HG02610 (cell line): ENCODE measurements at regions not wholly inside any gene's neighbourhood (a gene's known extent, or its start where the extent isn't known, plus 50 kb on each side); places are given as distances from the start of the nearest gene placed in this dataset.
A peak's percentile ranks its signal among the peaks of the same experiment; 100 is the strongest.

Source experiments
- ATAC-seq: cut with Tn5 transposase; IDR thresholded peaks from one replicate; pipeline ENCODE4 v1.9.1; 2021; ENCODE audit warnings: mild to moderate bottlenecking, moderate library complexity; ENCODE audit not compliant: unreplicated experiment

- no peak for ATAC-seq
These were observed 50.5 kb upstream of the GUCY1A1 start for GRCh38 chr4:155616117-155616516.

DNA sequence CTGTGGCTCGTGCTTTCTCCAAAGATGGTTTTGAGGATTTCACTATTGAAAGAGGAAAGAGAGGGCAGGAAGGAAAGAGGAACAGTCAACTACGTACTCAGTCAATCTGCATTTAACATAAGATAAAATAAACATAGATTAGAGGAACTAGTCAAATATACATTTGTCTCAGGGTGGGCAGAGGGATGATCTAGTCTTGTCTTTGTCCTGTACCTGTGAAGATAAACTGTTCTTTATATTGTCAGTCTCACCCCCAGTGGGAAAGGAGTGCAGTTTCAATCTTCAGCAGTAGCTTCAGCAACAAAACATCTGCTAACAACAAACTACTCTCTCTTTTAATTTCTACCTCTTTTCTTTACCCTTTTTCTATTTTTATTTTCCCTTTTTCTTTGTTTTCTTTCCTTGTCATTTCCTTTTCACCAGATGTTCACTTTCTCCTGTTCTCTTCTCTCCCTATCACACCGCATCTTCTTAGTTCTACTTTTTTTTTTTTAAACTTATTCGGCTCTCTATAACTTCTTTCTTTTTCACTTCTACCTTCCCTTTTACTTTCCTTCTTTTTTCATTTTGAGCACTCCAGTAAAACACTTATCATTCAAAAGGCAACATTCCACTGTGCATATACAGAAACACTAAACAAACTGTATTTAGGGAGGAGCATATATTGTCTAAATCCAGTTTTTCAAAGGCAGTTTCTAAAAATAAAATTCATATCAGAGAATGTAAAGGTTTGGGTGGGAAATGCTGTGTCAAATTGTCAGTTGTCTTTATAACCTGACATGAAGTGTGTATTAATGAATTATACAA lies 51.4 kb upstream of the GUCY1A1 start:
- peak; percentile 49 for ATAC-seq

DNA sequence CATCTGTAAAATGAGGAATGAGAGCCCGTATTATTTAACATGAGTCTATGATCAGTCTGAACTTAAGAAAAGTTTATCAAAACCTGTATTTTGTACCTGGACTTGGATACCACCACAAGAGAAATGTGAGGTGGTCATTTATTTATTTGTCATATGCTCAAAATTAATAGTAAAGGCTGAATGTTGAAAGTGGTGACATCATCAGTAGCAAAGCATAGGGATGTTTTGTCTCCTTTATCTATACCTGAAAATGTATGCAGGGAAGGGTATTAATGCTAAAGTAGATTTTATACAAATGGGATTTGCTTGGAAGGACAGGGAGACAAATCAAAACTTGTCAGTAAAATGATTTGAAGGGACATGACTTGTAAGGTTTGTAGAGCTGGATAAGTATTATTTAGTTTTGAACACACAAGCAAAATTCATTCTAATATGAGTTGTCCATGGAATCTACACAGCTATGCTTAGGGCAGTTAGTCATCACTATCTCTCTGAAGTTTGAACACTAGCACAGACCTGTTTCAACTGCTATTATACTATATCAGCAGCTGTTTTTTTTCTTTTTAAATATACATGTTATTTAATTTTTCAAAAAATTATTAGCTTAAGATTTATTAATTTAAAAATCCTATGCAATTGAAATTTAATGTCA lies 52.4 kb upstream of the GUCY1A1 start:
- ATAC-seq: no peak

- ATAC-seq: no peak
These were observed 54.6 kb upstream of the GUCY1A1 start for GRCh38 chr4:155612074-155612473.

DNA sequence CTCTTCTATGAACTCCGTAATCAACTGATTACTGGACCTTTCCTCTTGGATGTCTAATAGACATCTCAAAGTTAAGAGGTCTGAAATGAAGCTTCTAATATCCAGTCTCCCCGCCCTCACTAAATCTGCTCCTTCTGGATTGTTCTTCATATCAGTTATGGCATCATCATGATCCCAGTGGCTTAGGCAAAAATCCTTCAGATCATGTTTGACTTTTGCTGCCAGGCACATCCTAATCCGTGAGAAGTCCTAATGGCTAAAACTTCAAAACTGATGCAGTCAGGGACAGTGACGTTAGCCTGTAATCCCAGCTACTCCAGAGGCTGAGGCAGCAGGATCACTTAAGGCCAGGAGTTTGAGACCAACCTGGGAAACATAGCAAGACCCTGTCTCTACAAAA lies 55.1 kb upstream of the GUCY1A1 start:
- no peak for ATAC-seq

GRCh38 chr4:155610143-155610542 lies 56.5 kb upstream of the GUCY1A1 start:
- ATAC-seq: no peak

GRCh38 chr4:155609455-155610059 lies 57.1 kb upstream of the GUCY1A1 start:
- ATAC-seq: peak; percentile 84

- no peak for ATAC-seq
These were observed 58.3 kb upstream of the GUCY1A1 start for GRCh38 chr4:155608225-155608885.

DNA sequence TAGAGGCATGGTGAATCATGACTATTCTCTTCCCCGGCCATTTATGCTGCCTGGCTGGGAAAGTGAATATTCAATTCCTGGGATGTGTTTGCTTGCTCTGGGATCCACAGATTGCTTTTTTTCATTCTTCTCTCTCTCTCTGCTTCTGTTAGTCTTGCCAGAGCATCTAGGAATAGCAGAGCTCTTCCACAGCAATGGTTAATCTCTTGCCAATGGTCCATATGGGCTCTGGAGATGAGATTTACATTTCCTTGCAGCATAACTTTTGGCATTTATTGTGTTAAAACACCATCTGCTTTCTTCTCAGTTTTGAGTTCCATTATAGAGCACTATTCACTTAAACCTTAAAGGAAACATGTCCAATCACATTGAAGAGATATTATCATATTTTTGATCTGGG lies 59.2 kb upstream of the GUCY1A1 start:
- ATAC-seq: no peak

DNA sequence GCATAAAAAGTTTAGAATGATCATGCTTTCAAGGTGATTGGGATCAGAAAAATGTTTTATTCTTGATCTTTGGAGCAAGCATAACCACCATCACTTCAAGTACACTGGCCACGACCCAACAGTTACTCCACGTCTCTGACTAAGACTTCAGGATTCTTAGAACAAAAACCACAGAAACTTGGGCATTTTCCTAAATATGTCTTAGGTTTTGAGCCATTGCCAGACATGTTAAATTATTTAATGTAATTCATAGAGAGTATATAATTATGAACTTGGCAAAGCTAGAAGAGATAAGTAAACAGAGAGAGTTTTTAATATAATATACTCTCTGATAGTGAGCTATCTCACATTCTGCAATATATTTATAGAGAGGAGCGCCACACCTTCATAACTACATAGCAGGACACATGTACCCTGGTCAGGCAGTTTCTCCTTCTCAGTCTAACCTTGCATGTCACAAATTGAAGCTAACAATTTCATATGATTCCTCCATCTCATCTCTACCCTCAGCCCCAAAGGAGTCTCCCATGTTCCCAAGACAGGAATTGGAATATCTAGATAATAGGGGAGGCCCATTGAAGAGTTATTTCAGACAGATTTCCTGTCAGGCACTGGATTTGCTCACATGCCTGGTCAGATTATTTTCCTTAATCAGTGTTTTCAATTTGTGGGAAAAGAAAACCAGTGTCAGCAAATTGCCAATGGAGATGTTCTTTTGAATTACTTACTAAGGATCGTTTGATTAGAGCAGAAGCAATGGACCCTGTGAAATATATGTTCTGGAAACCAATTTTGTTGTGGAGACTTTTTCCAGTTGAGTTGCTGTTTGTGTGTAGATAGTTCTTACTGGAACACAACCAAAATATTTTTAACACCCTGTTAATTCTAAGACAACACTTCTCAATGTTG lies 61.7 kb upstream of the GUCY1A1 start:
- ATAC-seq: no peak

DNA sequence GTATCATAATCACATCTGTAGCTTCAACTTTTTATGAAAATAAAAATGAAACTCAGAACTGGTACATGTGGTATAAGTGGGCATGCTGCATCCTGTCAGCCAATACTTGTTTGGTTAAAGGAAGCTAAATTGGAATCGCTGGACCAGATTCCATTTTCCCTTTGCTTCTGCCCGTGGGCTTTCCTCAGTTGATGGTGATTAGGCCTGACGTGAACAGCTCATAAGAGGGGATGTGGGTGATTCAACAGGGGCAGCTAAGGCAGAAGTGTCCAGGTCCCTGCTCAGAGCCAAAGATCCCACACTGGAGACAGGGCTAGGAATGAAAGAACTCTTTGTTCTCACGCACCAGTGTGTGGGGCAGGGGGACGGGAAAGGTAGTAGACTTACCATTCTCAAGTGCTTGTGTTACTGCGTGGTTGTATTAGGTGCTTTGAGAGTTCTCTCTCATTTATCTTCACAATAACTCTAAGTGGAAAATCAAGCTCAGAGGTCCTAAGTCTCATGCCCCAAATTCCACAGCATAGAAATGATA lies 63.2 kb upstream of the GUCY1A1 start:
- no peak for ATAC-seq

DNA sequence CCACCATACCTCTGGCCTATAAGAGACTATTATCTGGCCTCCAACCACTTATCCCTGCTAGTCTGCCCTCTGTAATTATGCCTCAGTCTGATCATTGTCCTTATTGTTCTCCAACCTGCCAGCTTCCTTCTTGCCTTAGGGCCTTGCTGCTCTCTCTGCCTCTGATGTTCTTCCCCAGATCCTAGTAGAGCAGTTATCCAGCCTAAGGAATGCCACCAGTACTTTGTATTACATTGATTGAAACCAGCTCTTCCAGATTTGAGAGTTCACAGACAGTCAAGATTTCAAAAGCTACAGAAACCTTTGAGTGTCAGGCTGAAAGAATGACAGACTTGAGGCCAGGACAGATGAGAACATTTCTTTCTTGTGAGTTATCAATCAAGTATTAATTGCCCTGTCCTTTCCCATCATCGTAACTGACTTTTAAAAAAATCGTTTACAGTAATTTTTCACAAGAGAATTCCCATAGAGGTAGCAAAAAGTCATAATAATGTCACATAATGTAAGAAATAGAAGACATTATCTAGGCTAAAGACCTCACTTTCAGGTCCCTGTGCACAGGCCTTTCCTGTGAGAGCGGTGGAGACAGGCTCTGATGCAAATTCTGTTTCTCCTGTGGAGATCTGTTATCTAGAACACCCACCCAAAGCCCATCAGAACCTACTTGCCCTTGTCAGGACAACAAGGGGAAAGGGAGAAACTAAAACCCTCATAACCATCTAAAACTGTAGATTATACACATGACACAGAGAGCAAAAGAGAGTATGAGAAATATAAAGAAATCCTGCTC lies 64.1 kb upstream of the GUCY1A1 start:
- ATAC-seq: no peak

DNA sequence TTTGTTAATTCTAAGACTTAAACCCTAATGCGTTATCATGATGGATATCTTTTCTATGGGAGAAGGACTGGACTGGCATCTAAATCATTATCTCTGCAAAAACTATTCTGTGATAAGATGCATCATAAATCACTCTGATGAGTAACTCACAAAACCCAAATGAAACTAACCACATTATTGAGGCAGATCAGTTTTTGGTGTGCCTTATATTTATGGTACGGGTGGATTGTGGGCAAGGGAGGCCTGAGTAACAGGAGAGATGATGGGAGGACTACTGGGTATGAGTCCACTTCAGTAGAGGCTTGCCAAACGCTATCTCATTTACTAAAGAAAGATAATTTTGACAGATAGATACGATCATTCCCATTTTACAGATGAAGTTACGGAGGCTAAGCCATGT lies 66.4 kb upstream of the GUCY1A1 start:
- ATAC-seq: no peak

- ATAC-seq: no peak
These were observed 67.1 kb upstream of the GUCY1A1 start for GRCh38 chr4:155599596-155599995.

DNA sequence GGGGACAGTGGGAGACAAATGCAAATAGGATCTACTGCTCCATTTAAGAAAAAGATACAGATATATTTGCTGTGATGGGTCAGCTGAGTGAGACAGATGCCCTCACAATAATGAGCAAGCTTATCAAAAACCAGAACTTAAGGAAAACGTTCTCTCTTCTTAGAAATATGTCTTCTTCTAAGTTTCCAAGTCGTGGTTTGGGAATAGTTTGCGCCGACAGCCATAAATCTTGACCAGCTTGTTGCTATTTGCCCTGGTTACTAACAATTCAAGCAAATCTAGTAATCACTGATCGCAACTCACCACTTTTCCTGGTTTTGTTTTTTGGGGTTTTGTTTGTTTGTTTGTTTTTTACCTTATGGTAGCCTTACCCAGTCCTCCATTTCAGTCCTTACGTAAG lies 67.6 kb upstream of the GUCY1A1 start:
- no peak for ATAC-seq

- ATAC-seq: no peak
These were observed 68.7 kb upstream of the GUCY1A1 start for GRCh38 chr4:155597933-155598451.

GRCh38 chr4:155597281-155597680 lies 69.4 kb upstream of the GUCY1A1 start:
- no peak for ATAC-seq

DNA sequence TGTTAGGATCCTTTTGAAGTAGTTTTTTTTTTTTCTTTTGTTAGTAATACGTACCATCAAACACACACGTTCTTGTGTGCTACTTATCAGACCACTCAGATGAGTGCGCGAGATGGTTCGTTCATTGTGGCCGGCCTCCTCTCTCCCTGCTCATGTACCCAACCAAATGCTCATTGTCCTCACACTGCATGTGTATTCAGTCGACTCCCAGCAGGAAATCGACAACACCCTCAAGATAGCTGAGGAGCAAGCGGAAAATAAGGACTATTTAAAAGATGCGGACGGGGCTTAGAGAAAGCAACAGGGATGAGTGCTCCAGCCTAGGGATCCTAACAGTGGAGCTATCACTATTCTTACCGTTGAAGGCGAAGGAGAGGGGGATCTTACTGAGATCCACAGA lies 72.9 kb upstream of the GUCY1A1 start:
- no peak for ATAC-seq

DNA sequence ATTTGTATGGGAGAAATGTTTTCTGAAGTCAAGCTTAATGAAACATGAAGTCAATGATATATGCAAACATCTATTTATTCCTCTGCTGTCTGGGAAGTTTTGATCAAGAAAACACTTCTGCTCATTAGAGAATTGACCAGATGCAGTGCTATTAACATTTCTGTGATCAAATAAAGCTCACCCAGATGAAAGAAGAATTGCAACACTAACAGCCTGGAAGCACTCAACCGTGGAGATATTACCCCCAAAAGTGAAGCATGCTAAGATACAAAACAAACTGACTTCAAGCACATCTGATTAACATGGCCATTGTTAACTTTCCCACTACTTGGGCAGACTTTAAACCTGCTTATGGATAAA lies 73.7 kb upstream of the GUCY1A1 start:
- ATAC-seq: no peak
